Transverse colon (tissue), 4 donors: ENCODE measurements at regions not wholly inside any gene's neighbourhood (a gene's known extent, or its start where the extent isn't known, plus 50 kb on each side); places are given as distances from the start of the nearest gene placed in this dataset.

Experiments
- CTCF ChIP-seq, 5 experiments: fragments of 200-600 bp in 3 of 5; fragments of 450-650 bp in 2 of 5; sonication (generic) in 3 of 5; IDR thresholded peaks; 1 replicate in 2 of 5; 2 replicates in 3 of 5; pipeline ENCODE4 v1.5.1; 2016 to 2017; ENCODE audit warnings: antibody characterized with exemption in 5 of 5, inconsistent platforms in 3 of 5, mild to moderate bottlenecking in 2 of 5, moderate library complexity in 1 of 5
- POLR2A ChIP-seq: fragments of 450-650 bp; IDR thresholded peaks from one replicate; pipeline ENCODE4 v1.6.1; 2016; ENCODE audit warnings: antibody characterized with exemption, mild to moderate bottlenecking, moderate library complexity
- POLR2AphosphoS5 ChIP-seq, 3 donors: sonication (generic); formaldehyde crosslinking; IDR thresholded peaks; one replicate each; pipeline ENCODE4 v1.6.1; 2016; ENCODE audit warnings: antibody characterized with exemption in 3 of 3

DNA sequence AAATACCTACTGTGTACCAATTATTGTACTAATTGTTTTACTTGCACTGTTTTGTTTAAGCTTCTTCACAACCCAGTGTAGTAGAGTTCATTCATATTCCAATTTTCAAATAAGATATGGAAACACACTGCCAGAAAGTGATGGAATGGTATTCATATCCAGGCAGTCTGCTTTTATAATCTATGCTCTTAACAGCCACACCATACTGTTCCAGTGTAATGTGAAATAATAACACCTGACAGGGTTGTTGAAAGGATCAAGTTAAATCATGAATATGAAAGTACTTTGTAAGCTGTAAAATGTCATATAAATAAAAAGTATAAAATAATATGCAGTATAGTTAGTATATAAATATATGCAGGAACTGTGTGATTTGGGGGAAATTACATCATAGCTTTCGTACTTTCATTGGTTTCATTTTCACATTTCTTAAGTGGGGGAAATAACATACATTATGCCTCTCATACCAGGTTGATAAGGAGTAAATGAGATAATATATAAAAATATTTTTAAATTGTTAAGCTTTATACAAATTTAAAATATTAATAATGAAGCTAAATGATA is 230.8 kb downstream of the TANC2 start:
- TF ChIP-seq CTCF (IDR thresholded peaks at IDR 0.05) (no peak), POLR2AphosphoS5 (IDR thresholded peaks at IDR 0.05) (no peak), POLR2A (no peak)
